Upper lobe of left lung (tissue), 4 donors: ENCODE measurements at regions not wholly inside any gene's neighbourhood (a gene's known extent, or its start where the extent isn't known, plus 50 kb on each side); places are given as distances from the start of the nearest gene placed in this dataset.

Source experiments
- EP300 ChIP-seq, 4 donors: sonication (generic); formaldehyde crosslinking; IDR thresholded peaks; one replicate each; pipeline ENCODE4 v1.5.1; 2017; ENCODE audit warnings: antibody characterized with exemption in 4 of 4, control low read depth in 2 of 4
- POLR2A ChIP-seq, 4 donors: fragments of 450-650 bp; IDR thresholded peaks; one replicate each; pipeline ENCODE4 v1.5.1; 2016 to 2017; ENCODE audit warnings: antibody characterized with exemption in 4 of 4, mild to moderate bottlenecking in 2 of 4
- POLR2AphosphoS5 ChIP-seq, 2 donors: sonication (generic); formaldehyde crosslinking; IDR thresholded peaks; one replicate each; pipeline ENCODE4 v1.5.1; 2017; ENCODE audit warnings: antibody characterized with exemption in 2 of 2
- TF ChIP-seq, protein P1 (sequence below), 6 experiments: fragments of 450-650 bp in 4 of 6; fragments of 200-600 bp in 2 of 6; sonication (generic) in 2 of 6; IDR thresholded peaks; one replicate each; pipeline ENCODE4 v1.5.1; 2016 to 2019; ENCODE audit warnings: antibody characterized with exemption in 6 of 6

DNA sequence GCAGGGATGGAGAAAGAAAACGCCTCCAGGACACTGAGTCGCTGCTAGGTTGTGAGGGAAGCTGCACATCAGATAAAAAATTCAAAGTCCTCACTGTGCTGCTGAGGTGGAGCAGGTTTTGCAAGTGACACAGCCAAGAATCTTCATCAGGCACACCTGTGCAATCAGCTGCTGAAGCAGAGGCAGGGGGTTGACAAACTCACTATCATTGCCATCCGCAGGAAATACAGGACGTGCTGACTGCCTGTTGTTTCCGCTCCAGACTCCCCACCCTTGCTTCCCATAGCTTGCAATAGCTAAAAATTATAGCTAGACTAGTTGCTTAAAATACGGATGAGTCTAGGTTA lies 147.8 kb upstream of the FHL2 start:
- TF ChIP-seq POLR2A (IDR thresholded peaks at IDR 0.05): no peak
- TF ChIP-seq, protein P1, sequence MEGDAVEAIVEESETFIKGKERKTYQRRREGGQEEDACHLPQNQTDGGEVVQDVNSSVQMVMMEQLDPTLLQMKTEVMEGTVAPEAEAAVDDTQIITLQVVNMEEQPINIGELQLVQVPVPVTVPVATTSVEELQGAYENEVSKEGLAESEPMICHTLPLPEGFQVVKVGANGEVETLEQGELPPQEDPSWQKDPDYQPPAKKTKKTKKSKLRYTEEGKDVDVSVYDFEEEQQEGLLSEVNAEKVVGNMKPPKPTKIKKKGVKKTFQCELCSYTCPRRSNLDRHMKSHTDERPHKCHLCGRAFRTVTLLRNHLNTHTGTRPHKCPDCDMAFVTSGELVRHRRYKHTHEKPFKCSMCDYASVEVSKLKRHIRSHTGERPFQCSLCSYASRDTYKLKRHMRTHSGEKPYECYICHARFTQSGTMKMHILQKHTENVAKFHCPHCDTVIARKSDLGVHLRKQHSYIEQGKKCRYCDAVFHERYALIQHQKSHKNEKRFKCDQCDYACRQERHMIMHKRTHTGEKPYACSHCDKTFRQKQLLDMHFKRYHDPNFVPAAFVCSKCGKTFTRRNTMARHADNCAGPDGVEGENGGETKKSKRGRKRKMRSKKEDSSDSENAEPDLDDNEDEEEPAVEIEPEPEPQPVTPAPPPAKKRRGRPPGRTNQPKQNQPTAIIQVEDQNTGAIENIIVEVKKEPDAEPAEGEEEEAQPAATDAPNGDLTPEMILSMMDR (IDR thresholded peaks at IDR 0.05): no peak
- no peak for TF ChIP-seq POLR2AphosphoS5 (IDR thresholded peaks at IDR 0.05)
- no peak for TF ChIP-seq EP300 (IDR thresholded peaks at IDR 0.05)
